ENCODE measurements at regions not wholly inside any gene's neighbourhood (a gene's known extent, or its start where the extent isn't known, plus 50 kb on each side); places are given as distances from the start of the nearest gene placed in this dataset.

DNA sequence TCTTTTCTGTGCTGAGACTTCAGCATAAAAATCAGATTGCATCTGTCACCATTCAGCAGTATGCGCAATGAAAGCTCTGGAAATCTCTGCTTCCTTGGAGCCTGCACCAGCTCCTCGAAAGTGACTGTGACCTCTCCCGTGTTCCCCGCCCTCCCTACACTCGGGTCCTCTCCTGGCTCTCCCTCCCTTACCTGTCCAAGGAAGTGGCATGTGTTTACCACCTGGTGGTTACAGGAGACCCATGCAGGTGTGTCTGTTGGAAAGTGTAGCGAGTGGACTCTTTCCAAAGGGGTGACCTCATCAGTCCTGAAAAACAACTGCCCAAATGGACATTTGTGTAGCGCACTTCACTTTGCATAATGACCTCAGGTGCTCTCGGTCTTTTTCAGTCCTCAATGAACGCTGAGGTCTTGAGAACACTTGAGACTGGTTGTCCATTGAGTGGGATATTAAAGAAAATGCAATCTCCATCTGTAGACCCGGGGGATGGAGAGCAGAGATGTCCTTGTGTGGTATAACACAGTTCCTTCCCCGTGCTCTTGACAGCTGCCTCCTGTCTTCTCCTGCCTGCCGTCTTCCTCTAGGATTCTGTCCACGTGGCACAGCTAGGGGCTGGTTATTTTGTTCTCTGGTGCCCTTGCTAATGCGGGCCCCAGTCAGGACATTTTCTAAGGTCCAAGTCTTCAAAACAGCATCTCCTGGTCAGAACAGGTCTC is 133.2 kb downstream of the ACKR3 start:
- POLR2A ChIA-PET, result no interaction called here
- Histone ChIP-seq H2AFZ (ENCODE audit: low read depth, low read length) (no peak overlapping the region), H3K9ac (ENCODE audit: insufficient read depth in 1 of 2, low read depth in 2 of 2, low read length in 2 of 2) (no peak overlapping the region), H3K4me1 (replicated peaks in 1 of 2; ENCODE audit: control insufficient read depth in 2 of 2, insufficient read depth in 2 of 2, low read length in 2 of 2) (no peaks in the 10 kb centered on the region), H3K36me3 (ENCODE audit: control insufficient read depth, insufficient read depth, low read length) (no peaks in the 10 kb centered on the region), H3K4me3 (no peak overlapping the region), H3K79me2 (ENCODE audit: control insufficient read depth, insufficient read depth, low read length) (no peaks in the 10 kb centered on the region), H3K9me3 (replicated peaks; ENCODE audit: control insufficient read depth, insufficient read depth, low read depth, low read length) (no peaks in the 10 kb centered on the region; the same call in 1 of the 2 replicates), H3K27ac (ENCODE audit: extremely low read depth, low read depth, low read length) (no peak overlapping the region), H4K20me1 (replicated peaks; ENCODE audit: control insufficient read depth, insufficient read depth, low read length) (no peaks in the 10 kb centered on the region), H3K4me2 (ENCODE audit: insufficient read depth, low read length) (no peak overlapping the region), H3K9me1 (ENCODE audit: control insufficient read depth, insufficient read depth, low read length) (no peaks in the 10 kb centered on the region), H3K27me3 (ENCODE audit: control insufficient read depth in 2 of 2, insufficient read depth in 2 of 2, low read length in 2 of 2) (no peaks in the 10 kb centered on the region)
- DNase-seq (ENCODE audit: extremely low read depth in 1 of 4, low spot score in 3 of 4) (no peak), FAIRE-seq (no peak), ATAC-seq (no peak)
- in situ Hi-C loops (cut with MboI) (no loop called here), intact Hi-C loops (cut with micrococcal nuclease) (no loop called here)
- 0% methylated on average over 10 of the region's 14 CpGs for WGBS (ENCODE audit: insufficient coverage, low coverage, missing lambda C conversion rate)
- no TSS peak for BruUV-seq (replicated peaks)
- CTCF ChIA-PET (ENCODE audit: low intra/inter-chr PET ratio), result no interaction called here
- TF ChIP-seq ZKSCAN3 (CRISPR knock-in tag; IDR thresholded peaks at IDR 0.05) (no peak), PCBP1 (IDR thresholded peaks at IDR 0.05; ENCODE audit: low read depth, low read length, poor library complexity, severe bottlenecking) (no peak), MYNN (IDR thresholded peaks at IDR 0.05) (no peak), MYNN (CRISPR knock-in tag; IDR thresholded peaks at IDR 0.05) (no peak), ZNF699 (CRISPR knock-in tag; IDR thresholded peaks at IDR 0.05; ENCODE audit: insufficient replicate concordance) (no peak), ARNT (IDR thresholded peaks at IDR 0.05) (no peak), STAT5A (IDR thresholded peaks at IDR 0.05; ENCODE audit: borderline replicate concordance, low read length) (no peak), SP1 (CRISPR knock-in tag; IDR thresholded peaks at IDR 0.05) (no peak), YBX1 (IDR thresholded peaks at IDR 0.05) (no peak), MAFF (IDR thresholded peaks at IDR 0.05; ENCODE audit: low read length) (no peak), NELFE (IDR thresholded peaks at IDR 0.05; ENCODE audit: insufficient read depth, insufficient read length) (no peak), JUN (IDR thresholded peaks at IDR 0.05; ENCODE audit: borderline replicate concordance, low read depth, low read length) (no peak), JUN (CRISPR knock-in tag; IDR thresholded peaks at IDR 0.05; ENCODE audit: borderline replicate concordance) (no peak)
- TF ChIP-seq, protein P1, sequence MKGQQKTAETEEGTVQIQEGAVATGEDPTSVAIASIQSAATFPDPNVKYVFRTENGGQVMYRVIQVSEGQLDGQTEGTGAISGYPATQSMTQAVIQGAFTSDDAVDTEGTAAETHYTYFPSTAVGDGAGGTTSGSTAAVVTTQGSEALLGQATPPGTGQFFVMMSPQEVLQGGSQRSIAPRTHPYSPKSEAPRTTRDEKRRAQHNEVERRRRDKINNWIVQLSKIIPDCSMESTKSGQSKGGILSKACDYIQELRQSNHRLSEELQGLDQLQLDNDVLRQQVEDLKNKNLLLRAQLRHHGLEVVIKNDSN (CRISPR knock-in tag; IDR thresholded peaks at IDR 0.05), result no peak
- TF ChIP-seq, protein P2, sequence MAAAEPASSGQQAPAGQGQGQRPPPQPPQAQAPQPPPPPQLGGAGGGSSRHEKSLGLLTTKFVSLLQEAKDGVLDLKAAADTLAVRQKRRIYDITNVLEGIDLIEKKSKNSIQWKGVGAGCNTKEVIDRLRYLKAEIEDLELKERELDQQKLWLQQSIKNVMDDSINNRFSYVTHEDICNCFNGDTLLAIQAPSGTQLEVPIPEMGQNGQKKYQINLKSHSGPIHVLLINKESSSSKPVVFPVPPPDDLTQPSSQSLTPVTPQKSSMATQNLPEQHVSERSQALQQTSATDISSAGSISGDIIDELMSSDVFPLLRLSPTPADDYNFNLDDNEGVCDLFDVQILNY (CRISPR knock-in tag; IDR thresholded peaks at IDR 0.05), result no peak
- TF ChIP-seq, protein P3, sequence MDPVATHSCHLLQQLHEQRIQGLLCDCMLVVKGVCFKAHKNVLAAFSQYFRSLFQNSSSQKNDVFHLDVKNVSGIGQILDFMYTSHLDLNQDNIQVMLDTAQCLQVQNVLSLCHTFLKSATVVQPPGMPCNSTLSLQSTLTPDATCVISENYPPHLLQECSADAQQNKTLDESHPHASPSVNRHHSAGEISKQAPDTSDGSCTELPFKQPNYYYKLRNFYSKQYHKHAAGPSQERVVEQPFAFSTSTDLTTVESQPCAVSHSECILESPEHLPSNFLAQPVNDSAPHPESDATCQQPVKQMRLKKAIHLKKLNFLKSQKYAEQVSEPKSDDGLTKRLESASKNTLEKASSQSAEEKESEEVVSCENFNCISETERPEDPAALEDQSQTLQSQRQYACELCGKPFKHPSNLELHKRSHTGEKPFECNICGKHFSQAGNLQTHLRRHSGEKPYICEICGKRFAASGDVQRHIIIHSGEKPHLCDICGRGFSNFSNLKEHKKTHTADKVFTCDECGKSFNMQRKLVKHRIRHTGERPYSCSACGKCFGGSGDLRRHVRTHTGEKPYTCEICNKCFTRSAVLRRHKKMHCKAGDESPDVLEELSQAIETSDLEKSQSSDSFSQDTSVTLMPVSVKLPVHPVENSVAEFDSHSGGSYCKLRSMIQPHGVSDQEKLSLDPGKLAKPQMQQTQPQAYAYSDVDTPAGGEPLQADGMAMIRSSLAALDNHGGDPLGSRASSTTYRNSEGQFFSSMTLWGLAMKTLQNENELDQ (CRISPR knock-in tag; IDR thresholded peaks at IDR 0.05; ENCODE audit: borderline replicate concordance), result no peak
- TF ChIP-seq, protein P4, sequence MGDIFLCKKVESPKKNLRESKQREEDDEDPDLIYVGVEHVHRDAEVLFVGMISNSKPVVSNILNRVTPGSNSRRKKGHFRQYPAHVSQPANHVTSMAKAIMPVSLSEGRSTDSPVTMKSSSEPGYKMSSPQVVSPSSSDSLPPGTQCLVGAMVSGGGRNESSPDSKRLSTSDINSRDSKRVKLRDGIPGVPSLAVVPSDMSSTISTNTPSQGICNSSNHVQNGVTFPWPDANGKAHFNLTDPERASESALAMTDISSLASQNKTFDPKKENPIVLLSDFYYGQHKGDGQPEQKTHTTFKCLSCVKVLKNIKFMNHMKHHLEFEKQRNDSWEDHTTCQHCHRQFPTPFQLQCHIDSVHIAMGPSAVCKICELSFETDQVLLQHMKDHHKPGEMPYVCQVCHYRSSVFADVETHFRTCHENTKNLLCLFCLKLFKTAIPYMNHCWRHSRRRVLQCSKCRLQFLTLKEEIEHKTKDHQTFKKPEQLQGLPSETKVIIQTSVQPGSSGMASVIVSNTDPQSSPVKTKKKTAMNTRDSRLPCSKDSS (IDR thresholded peaks at IDR 0.05; ENCODE audit: low read depth, partially characterized antibody), result no peak
- TF ChIP-seq, protein P5, sequence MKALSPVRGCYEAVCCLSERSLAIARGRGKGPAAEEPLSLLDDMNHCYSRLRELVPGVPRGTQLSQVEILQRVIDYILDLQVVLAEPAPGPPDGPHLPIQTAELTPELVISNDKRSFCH (CRISPR knock-in tag; IDR thresholded peaks at IDR 0.05), result no peak
- TF ChIP-seq, protein P5 (tag; IDR thresholded peaks at IDR 0.05), result no peak

Data from K562 (cell line).